Body of pancreas (tissue), 4 donors: ENCODE measurements at regions not wholly inside any gene's neighbourhood (a gene's known extent, or its start where the extent isn't known, plus 50 kb on each side); places are given as distances from the start of the nearest gene placed in this dataset.

Source experiments
- ATAC-seq: fragments of 150-250 bp; one replicate; pipeline ENCODE4 v1.9.1; 2016
- DNase-seq, 4 donors: peaks; one replicate each; pipeline ENCODE4 v3.0.0-alpha.2; 2019
- H3K27ac ChIP-seq, 4 donors: fragments of 200-600 bp; sonication (generic); 1 replicate in 3 of 4; 2 replicates in 1 of 4; pipeline versions ENCODE4 v1.5.1 to v1.6.1; 2016 to 2019; ENCODE audit warnings: mild to moderate bottlenecking in 1 of 4, mixed read lengths in 1 of 4, moderate library complexity in 1 of 4
- H3K27me3 ChIP-seq, 2 donors: fragments of 200-600 bp; sonication (generic); one replicate each; pipeline ENCODE4 v1.6.0; 2016; ENCODE audit warnings: mild to moderate bottlenecking in 1 of 2
- H3K36me3 ChIP-seq, 2 donors: fragments of 200-600 bp; sonication (generic); replicated peaks in 1 of 2; 2 replicates each; pipeline ENCODE4 v1.5.1; 2016; ENCODE audit warnings: low read depth in 2 of 2; ENCODE audit not compliant: insufficient read depth in 1 of 2
- H3K4me1 ChIP-seq: fragments of 200-600 bp; sonication (generic); one replicate; pipeline ENCODE4 v1.6.0; 2016
- H3K4me3 ChIP-seq, 2 donors: fragments of 200-600 bp; sonication (generic); 1 replicate in 1 of 2; 2 replicates in 1 of 2; pipeline ENCODE4 v1.5.1; 2016 to 2019
- H3K9me3 ChIP-seq, 3 donors: fragments of 200-600 bp; sonication (generic); 1 replicate in 2 of 3; 2 replicates in 1 of 3; pipeline ENCODE4 v1.5.1; 2016
- CTCF ChIP-seq, 7 experiments: fragments of 450-650 bp in 4 of 7; fragments of 200-600 bp in 3 of 7; sonication (generic) in 3 of 7; IDR thresholded peaks; one replicate each; pipeline ENCODE4 v1.5.1; 2016 to 2019; ENCODE audit warnings: antibody characterized with exemption in 7 of 7
- POLR2A ChIP-seq, 3 donors: fragments of 450-650 bp; IDR thresholded peaks; one replicate each; pipeline ENCODE4 v1.6.1; 2016; ENCODE audit warnings: antibody characterized with exemption in 3 of 3, mild to moderate bottlenecking in 2 of 3
- WGBS, 2 donors: methylation state at CpG; one replicate each; pipeline ENCODE4 v1.1.5; 2017; 5-methylcytosine and 5-hydroxymethylcytosine counted together
- intact Hi-C: fragments of 100-400 bp; cut with DNase I; formaldehyde crosslinking; loops from one replicate; pipeline ENCODE4 v1.15.1; 2023

GRCh38 chr16:64184156-64184555 lies 937.7 kb downstream of the CDH11 start:
- intact Hi-C loops = no loop called here
- DNase-seq = no peak
- no peaks in the 10 kb centered on the region for H3K9me3 ChIP-seq
- TF ChIP-seq POLR2A (IDR thresholded peaks at IDR 0.05) (no peak), CTCF (IDR thresholded peaks at IDR 0.05) (no peak)
- no peaks in the 10 kb centered on the region for H3K36me3 ChIP-seq
- no peaks in the 10 kb centered on the region for H3K27me3 ChIP-seq
- no peaks in the 10 kb centered on the region for H3K4me1 ChIP-seq
- H3K4me3 ChIP-seq = no peak overlapping the region
- ATAC-seq = no peak
- no peak overlapping the region for H3K27ac ChIP-seq

- TF ChIP-seq POLR2A (IDR thresholded peaks at IDR 0.05) (no peak), CTCF (IDR thresholded peaks at IDR 0.05) (no peak)
- no peaks in the 10 kb centered on the region for H3K4me1 ChIP-seq
- no peak overlapping the region for H3K27ac ChIP-seq
- no peak overlapping the region for H3K4me3 ChIP-seq
- H3K27me3 ChIP-seq = no peaks in the 10 kb centered on the region
- peaks cover 0 to 8% (median 0%) of the 10 kb centered on the region in 3 donors for H3K9me3 ChIP-seq
- ATAC-seq = no peak
- 74 to 87% methylated on average over 3 of the region's 3 CpGs for WGBS, 2 donors
- no peak for DNase-seq
- H3K36me3 ChIP-seq = no peaks in the 10 kb centered on the region
- intact Hi-C loops = no loop called here
Measured at GRCh38 chr16:64182985-64183384, 938.9 kb downstream of the CDH11 start.

GRCh38 chr16:64181271-64181925 lies 940.5 kb downstream of the CDH11 start:
- DNase-seq = no peak
- Histone ChIP-seq H3K27me3 (no peaks in the 10 kb centered on the region), H3K9me3 (peaks cover 0 to 10% (median 0%) of the 10 kb centered on the region in 3 donors), H3K4me1 (no peaks in the 10 kb centered on the region), H3K27ac (no peak overlapping the region), H3K4me3 (no peak overlapping the region), H3K36me3 (no peaks in the 10 kb centered on the region)
- TF ChIP-seq POLR2A (IDR thresholded peaks at IDR 0.05) = no peak
- TF ChIP-seq CTCF (IDR thresholded peaks at IDR 0.05) = no peak
- intact Hi-C loops = no loop called here
- 50 to 51% methylated on average over 4 of the region's 4 CpGs for WGBS, 2 donors
- no peak for ATAC-seq

GRCh38 chr16:64180136-64180900 lies 941.5 kb downstream of the CDH11 start:
- TF ChIP-seq POLR2A (IDR thresholded peaks at IDR 0.05) = no peak
- no peak for TF ChIP-seq CTCF (IDR thresholded peaks at IDR 0.05)
- intact Hi-C loops = no loop called here
- no peak for ATAC-seq
- WGBS, 2 donors = 28 to 35% methylated on average over 4 of the region's 4 CpGs
- H3K36me3 ChIP-seq = no peaks in the 10 kb centered on the region
- DNase-seq = no peak
- no peaks in the 10 kb centered on the region for H3K4me1 ChIP-seq
- no peak overlapping the region for H3K4me3 ChIP-seq
- H3K27me3 ChIP-seq = no peaks in the 10 kb centered on the region
- H3K9me3 ChIP-seq = peaks cover 0 to 10% (median 0%) of the 10 kb centered on the region in 3 donors
- no peak overlapping the region for H3K27ac ChIP-seq
